HuH-7.5 (cell line): ENCODE measurements at regions not wholly inside any gene's neighbourhood (a gene's known extent, or its start where the extent isn't known, plus 50 kb on each side); places are given as distances from the start of the nearest gene placed in this dataset.

Experiments
- DNase-seq: peaks from one replicate; pipeline ENCODE4 v3.0.0; 2011; ENCODE audit warnings: low spot score

DNA sequence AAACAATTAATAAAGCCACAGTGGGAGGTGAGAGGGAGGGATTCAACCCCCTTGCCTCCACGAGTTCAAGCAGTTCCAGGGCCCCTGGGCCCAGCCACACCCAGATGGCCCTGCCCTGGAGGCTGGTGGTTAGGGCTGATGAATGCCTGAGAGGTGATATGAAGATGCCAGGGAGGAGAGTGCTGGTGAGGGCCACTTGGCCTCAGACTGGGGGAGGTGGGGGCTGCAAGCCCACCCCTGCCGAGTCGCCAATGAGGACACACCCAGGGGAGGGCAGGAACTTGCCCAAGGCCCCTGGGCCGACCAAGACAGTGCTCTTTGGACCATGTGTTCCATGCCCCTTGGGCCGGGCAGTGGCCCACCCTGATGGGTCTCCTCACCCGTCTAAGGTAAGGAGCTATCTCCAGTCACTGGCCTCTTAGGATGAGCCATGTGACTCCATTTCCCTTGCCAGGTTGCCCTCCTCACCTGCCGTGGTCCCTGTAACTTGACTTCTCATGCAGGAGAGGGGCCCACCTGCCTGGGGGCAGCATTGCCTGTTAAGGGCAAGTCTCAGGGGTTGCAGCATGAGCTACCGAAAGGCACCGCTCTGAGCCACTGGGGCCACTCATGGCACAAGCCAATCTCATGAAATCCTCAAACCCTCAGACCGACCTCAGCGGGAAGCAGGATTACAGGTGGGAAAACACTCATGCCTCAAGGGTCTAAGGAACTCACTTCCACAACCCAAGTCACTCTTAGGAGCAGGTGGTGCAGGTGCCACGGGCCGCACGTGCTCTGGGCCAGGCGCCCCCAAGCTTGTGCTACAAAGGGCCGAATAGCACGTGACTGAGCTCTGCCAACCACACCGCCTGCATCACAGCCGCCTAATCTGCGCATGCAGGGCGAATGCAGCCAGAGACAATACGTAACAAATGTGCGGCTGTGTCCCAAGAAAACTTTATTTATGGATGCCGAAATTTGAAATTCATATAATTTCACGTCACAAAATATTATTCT is 147.4 kb upstream of the MLN start:
- no peak for DNase-seq

DNA sequence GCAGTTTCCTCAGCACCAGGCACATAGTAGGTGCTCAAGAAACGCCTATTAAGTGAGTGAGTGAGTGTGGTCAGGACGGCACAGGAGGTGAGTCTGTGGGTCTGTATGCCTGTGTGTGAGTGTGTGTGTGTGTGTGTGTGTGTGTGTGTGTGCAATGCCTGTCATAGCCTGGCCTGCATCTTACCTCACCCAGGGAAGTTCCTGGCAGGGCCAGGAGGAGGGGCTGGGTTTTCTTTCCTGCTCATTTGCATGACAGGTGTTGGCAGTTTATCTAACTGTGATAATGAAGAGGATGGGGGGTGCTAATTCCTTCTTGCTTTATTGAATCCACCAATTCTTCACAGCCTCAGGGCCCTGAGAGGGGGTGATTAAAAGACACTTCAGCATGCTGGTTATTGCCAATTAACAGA is 146.7 kb upstream of the MLN start:
- no peak for DNase-seq

DNA sequence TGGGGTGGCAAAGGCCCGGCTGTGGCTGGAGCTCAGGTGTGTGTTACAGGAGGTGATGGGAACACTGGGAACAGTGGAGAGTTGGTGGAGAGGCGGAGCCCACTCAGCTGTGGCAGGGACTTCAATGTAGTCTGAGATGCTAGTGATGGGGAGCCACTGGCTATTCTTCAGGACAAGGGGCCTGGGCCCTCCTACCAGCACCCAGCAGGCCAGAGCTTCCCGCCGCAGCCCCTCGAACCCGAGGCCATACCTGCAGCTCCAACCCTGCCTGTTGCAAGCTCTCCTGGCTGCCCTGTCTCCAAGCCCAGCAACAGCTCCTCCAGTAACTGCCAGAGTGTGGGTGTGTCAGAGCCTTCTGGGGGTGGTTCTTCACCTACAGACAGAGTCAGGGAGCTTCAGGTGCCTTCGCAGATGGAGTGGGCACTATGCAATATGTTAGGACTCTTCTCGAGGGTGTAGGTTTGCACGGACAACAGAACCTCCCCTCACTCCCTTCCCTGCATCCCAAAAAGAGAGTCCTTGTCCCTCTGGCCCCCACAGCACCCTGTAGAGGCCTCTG is 146.2 kb upstream of the MLN start:
- no peak for DNase-seq

DNA sequence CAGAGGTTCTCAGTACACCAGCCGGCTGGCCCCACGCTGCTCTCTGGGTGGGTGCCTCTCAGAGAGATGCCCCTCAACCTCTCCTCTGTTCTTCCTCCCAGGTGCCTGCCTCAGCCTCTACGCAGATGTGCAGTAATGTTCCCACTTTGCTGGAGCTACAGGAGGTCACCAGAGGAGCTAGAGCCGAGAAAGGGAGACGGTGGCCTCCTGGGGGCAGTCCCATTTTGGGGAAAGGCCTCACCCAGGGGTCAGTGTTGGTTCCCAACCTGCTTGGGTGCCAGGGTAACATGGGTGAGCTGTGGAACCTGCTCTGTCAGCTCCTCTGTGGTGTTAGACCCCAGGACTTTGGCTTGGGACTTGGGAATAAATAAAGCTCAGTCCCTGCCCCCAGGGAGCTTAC is 145.3 kb upstream of the MLN start:
- DNase-seq: no peak

DNA sequence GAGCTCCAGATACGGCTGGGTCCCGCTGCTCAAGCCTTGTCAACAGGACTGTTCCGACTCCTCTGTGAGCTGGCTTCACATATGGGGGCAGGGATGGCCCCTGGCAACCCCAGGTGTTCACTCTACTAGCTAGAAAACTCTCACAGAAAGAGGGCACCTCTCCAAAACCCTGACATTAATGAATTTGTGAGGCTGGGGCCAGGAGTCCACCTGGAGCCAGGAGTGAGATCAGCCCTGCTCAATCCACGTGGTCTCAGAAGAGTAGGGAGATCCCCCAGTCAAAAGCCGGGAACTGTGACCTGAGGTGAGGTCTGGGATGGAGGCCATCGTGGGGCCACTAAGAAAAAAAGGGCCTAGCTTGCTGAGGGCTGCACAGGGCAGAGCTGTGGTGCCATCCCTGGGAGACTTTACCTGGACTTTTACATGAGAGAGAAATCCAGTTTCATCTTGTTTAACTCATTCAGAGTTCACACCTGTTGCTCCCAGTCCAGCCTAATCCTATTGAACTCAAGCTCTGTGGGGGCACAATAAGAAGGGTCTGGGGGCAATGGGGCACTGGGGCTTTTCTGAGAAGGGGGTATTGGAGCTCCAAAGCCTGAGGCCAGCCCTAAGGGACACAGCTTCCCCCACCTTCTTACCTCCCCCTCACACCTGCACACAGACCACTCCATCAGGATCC is 144.3 kb upstream of the MLN start:
- DNase-seq: no peak

DNA sequence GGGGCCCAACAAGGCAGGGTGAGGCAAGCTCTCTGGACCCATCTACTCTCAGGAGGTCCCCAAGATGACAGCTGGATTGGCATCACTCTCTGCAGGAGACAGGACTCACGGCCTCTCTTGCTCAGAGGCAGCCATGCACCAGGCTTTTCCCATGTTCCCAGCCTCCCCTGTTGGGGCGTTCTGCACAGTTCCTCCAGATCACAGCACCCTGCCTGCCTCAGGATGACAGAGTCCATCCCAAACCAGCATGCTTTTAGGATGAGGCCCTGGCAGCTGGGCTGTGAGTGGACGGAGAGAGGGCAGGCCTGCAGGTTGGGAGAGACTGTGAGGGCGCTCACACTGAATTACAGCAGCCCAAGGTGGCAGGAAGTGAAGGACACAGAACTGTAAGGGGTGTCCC is 143.2 kb upstream of the MLN start:
- no peak for DNase-seq

DNA sequence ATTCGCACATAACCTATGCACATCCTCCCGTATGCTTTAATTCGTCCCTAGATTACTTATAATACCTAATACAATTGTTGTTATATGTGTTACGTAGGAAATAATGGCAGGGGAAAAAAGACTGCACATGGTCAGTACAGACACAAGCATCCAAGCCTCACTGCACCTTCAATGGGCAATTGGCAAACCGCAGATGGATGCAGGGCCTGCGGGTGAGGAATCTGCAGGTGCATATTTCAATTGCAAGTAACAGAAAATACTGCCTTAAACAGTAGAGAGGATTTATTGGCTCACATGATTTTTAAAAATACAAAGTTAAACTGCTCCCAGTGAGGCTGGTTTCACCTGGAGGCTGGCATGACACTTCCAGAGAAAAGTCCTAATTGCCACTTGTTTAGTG is 142.1 kb upstream of the MLN start:
- no peak for DNase-seq

DNA sequence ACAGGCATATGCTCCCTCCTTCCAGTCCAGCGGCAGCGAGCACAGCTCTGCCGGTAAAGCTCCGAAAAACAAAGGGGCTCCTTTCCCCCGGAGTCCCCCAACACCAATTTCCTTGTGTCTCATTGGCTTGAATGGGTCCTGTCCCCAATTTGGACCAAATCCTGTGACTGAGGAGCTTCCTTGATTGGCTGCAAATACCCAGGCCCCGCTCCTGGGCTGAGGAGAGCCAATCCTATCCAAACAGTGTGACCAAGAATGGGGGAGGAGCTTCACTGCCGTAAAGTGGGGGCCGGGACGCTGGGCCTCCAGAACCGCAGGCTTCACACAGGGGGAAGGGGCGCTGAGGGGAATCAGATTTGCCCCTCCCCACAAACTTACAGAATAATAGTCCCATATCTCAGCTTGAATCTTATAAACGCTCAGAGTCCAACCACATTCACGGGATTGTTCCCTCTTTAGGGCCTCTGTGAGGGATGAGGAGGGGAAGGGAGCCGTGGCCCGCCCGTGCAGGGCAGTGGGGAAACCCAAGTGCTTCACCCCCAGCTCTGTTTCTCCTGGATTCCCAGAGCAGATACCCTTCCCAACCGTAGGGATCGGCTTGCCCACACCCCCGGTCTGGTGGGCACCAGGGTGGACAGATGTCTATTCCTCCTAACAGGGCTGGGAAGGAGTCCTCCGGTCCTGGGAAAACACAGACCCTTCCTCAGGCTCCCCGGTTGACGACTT is 141.0 kb upstream of the MLN start:
- no peak for DNase-seq

DNA sequence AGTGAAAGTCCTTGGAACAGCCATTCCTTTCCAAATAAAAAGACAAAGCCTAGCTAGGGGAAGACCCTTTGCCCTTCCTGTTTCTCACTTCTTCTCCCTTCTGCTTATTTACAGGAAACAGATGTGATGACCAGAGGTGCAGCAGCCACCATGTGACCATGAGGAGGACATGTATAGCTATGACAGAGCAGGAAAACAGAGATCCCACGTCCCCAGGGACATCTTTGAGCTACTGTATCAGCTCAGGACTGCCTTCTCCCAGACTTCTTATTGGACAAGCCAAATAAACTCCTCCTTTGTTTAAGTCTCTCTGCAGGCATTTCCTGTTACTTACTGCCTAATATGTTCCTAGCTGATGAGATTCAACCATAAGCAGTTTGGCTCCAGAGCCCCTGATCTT is 133.1 kb upstream of the MLN start:
- DNase-seq: no peak

DNA sequence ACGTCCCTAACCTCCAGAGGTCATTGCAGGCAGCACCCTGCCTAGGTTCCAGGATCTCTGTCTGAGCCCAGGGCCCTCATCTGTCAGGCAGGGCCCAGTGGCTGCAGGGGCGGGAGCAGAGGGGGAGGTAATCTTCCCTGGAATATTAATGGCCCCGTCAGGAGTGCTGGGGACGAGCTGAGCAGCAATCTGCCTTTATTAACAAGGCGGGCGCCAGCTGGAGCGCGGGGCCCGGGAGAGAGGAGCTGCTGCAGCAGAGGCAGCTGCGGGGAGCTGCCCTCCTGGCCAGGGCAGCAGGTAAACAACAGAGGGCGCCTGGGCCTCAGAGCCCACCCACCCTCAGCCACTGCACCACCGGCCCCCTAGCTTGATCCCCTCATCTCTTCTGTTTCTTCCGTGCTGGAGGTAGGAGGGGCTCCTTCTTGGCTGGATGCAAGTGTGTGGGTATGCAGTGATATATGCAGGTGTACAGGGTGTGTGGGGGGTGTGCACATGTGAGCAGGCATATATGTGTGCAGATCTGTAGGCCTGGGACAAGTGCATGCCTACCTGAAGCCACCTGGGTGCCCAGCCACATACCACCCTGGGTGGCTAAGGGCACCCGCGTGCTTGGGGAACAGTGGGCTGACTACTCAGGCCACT is 131.8 kb upstream of the MLN start:
- DNase-seq: no peak

DNA sequence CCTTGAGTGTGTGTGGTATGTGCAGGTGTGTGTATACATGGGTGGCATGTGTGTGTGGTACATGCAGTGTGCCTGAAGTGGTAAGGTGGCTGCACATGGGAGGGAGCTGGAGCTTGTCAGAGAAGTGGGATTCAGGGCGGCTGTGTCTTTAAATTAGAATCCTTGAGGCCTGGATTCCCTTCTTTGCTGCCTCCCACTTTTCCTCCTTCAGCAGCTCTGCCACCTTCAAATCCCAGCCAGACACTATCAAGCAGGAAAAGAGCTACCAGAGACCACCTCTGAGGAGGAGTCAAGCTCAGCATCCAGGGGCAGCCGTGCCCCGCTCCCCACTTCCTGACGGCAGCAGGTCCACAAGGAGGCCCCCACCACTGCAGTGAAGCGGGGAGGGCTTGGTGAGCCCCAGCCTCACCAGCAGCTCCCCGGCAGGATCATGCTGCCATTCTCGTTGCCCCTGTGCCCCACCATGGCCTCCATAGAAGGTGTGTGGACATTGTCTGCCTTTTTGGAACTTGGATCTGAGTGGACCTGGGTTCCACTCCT is 131.0 kb upstream of the MLN start:
- no peak for DNase-seq

DNA sequence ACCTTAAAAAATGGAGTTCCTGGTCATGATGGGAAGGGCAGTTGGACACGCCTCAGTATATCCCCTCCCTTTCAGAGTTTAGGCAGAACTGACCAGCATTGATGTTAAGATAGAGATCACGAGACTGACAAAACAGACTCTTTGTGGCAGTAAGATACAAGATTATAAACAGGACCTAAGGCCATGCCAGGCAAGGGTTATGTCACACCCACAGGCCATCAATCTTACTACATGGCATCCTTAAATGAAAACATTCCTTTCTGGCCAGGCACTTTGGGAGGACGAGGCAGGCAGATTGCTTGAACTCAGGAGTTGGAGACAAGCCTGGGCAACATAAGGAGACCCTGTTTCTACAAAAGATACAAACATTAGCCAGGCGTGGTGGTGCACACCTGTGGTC is 129.3 kb upstream of the MLN start:
- no peak for DNase-seq

DNA sequence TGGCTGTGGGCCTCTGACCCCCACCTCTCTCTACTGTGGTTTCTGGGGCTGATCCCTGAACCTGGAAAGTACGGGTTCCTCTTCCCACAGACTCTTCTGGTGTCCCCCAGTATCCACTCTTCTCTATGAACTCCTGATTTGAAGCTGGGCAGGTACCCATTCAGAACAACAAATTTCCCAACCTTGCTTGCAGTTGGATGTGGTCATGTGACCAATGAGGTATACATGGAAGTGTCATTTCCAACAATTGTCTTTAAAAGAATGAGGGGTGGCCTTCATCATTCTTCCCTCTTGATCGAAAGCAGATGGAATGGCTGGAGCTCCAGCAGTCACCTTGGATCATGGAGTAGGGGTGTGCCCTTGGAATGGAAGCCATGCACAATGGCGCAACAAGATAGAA is 128.0 kb upstream of the MLN start:
- no peak for DNase-seq

DNA sequence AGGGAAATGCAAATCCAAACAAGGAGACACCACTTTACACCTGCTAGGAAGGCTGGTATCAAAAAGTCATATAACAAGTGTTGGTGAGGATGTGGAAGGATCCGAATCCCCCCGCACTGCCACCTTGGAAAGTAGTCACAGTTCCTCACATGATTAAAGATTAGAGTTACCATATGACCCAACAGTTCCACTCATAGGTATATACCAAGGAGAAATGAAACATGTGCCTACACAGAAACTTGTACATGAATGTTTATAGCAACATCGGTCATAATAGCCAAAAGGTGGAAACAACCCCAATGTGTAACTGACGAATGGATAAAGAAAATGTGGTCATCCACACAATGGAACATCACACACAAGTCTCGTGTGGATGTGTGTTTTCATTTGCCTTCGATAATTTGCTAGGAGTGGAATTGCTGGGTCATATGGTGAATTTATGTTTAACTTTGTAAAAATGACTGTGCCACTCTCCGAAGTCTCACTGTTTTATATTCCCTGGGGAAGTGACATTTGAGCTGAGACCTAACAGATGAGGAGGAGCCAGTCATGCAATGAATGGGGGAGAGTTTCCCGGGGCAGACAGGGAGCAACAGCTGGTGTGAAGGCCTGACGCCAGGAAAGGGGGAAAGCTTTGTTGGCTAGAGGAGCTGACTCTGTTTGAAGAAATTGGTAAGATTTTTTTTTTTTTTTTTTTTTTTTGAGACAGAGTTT is 125.9 kb upstream of the MLN start:
- DNase-seq: no peak

DNA sequence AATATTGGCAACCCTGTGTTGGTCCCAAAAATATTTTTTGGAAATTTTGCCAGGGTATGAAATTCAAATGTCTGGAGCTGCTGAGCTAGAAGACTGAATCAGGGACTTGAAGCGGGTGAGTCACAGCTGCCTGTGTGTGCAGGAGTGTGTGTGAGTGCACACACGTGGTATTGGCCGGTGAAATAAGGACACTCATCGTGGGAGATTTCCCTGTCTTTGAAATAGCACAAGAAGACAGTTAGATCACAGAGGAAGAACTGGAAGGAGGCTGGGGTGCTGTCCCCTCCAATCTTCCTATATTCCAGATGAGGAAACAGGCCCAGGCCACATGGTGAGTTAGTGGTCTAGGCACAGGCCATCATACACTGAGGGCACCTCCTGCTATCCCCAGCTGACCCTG is 123.8 kb upstream of the MLN start:
- no peak for DNase-seq

DNA sequence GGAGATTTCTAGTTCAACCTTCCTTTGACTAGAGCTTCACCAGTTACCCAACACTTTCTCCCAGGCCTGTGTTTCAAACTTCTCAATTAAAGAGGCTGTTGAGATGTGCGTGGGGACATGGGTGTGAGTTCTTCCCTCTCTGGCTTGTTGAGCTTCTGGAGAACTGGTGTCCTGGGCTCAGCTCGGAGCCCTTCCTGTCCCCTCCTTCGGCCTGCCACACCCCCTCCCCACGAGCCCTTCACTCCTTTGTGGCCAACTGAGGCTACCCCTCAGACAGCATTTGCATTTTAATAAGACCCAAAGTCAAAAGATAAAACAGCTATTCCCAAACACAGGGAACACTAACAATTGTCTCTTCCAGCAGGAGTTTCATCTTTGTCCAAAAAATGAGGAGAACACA is 123.3 kb upstream of the MLN start:
- no peak for DNase-seq

DNA sequence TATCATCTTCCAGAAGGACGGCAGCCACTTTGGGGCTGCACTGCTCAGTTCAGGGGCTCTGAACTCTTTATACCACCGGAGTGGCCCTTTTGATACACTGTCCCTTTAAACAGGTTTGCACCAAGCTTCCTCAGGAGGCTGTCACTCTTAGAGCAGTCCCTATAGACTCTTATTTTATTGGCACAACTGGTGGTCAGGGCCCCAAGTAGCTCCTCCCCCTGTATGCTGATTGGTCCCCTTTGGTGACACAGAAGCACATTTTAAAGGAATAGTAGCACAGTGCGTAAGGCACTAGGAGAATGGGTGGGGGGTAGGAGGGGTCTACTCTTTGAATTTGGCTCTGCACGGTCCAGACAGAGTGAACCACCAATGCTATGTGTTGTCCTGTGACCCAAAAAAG is 122.6 kb upstream of the MLN start:
- DNase-seq: no peak

DNA sequence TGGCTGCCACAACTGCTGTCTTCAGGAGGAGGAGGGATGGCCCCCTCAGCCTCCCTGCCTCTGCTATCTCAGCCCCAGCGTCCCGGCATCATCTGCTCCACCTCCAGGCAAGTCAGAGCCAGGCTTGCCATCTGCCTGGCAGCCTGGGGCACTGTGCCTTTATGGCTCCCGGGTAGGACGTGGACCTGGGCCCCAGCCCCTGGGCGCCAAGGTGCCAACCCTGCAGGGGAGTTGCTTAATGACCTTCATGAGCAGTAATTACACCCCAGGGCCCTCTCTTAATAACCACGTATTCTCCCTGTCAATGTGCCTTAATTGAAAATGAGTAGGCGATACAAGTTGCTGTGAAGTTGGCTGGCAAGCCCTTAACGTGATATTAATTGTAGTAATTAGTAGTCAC is 122.1 kb upstream of the MLN start:
- no peak for DNase-seq

DNA sequence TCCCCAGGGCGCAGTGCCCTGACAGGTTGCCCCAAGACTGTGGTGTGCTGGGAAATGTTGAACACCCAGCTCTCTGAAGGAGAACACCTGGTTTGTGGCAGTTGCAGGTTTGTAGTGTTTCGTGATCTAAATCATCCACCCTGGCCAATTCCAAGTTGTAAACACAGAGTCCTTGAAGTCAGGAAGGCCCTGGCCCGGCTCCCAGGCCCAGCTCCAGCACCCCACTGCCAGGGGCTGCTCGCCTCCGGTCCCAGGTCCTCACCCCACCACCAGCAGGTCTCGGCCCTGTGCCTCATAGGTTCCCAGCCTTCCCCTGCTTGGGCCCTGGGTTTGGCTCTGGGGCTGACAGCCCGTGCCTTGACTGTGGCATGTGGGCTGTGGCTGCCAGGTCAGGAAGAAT is 121.4 kb upstream of the MLN start:
- DNase-seq: no peak

DNA sequence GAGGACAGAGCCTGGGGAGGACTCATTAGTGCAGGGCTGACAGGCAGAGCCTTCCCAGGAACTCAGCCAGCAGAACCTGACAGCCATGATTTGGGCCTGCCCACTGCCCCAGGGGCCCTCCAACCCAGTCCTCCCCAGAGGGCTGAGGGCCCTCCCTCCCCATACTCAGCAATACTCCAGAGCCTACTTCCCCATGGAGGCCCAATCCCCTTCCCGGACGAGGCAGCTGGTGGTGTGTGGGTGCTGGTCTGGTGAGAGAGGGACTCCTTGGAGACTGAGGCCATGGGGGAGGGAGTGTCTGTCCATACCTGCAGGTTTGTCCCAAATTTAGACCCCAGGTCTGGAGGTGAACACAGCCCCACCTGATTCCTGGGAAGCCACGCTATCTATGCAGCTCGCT is 120.9 kb upstream of the MLN start:
- no peak for DNase-seq

DNA sequence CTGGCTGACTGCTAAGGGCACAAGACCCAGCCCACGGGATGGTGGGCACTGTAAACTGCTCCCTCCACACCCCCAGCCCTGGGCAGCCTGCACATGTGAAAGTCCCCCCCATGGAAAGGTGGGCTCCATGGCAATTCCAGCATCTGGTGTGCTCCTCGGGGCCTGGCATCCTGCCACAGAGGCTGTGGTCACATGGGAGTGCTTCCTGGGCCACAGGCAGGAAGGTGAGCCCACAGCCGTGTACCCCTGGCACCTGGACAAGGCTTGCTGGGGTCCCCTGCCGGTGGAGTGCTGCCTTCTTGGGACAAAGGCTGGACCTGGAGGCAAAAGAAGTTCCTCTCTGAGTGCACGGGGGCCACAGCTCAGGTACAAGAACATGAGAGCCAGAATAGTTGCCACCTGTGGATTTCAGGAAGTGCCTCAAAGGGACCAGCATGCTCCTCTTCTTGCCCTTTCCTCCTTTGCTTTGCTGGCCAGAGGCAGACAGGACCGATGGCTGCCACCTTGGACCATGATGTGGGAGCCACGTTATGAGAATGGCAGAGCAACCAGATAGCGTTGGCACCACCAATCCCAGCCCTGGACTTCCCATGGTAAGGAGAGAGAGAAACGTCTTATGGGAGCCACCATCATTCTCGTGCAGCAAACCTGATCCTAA is 120.2 kb upstream of the MLN start:
- no peak for DNase-seq
